Endothelial cell of hepatic sinusoid (primary cell): ENCODE measurements at regions not wholly inside any gene's neighbourhood (a gene's known extent, or its start where the extent isn't known, plus 50 kb on each side); places are given as distances from the start of the nearest gene placed in this dataset.
"Not testable (repeated sequence)": the region's sequence is repeated elsewhere in the genome, so short reads cannot be mapped to it uniquely, and the experiment has no call there.

ENCODE experiments used
- in situ Hi-C: cut with HindIII; loops from 2 replicates; pipeline ENCODE4 v1.10.0; 2017; ENCODE audit warnings: low sequenced_read_pairs

DNA sequence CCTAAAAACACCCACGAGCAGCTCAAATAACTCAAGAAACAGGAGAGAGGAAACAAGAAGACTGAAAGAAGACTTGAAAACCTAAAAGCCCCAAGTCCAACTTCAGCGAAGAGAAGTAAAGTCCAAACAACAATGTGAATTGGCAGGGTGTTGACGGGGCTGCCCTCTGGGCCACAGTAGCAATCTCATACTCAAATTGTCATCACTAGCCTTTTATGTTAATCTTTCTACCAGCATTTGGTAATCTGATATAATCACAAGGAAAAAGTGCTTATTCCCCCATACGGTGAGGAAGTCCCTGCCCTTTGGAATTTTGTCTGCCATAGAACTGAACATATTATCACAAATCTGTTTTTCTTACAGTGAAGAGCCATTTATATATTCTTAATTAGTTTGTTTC is 51.5 kb upstream of the IFNE start:
- in situ Hi-C loops = no loop called here

DNA sequence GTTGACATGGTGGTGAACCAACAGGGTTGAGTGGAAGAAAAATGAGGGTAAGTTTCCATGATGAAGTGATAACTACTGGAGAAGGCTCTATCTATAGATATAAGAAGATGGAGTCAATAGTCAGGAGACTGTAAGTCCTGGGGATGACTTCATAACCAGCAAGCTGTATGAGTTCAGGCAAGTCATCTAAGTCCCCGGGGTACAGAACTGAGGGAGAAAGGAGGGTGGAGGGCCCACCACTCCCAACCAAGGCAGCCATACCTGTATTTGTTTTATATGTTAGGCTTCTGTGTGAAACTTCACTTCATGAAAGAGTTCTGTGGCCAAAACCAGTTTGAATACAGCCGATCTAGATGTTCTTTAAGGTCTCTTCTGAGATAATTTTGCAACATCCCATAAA is 53.3 kb upstream of the IFNE start:
- in situ Hi-C loops = no loop called here

DNA sequence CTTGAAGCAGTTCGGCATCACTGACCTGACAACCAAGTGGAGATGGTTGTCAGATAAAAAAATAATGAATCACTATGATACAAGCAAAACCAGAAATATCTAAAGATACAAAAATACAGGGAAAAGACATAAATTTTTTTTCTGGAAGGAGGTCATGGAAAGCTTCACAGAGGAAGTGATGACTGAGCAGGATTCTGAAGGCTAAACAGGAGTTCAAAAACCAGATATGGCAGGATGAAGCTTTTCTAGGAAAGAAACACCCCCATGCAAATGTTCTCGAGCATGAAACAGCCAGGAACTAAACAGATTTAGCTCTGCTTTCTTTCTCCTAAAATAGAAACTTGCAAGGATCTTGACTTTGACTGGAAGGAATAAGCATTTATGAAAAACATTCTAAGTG is 60.7 kb upstream of the IFNE start:
- in situ Hi-C loops = no loop called here

DNA sequence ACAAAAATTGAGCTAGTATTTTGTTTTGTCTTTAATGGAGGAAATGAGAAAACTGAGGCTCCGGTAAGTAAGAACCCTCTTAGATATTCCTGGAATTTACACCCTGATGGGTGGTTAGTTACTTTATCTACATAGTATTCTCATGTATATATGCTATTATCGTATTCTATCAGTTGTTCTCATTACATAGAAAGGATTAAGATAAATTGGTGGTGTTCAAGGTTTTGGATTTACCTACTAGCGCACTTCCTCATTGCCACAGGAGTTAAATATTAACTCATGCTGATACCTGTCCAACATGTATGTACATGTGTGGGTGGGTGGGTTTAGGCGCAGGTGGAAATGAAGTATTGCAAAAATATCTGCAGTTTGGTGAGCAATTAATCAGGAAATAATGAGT is 61.1 kb upstream of the IFNE start:
- in situ Hi-C loops = no loop called here

DNA sequence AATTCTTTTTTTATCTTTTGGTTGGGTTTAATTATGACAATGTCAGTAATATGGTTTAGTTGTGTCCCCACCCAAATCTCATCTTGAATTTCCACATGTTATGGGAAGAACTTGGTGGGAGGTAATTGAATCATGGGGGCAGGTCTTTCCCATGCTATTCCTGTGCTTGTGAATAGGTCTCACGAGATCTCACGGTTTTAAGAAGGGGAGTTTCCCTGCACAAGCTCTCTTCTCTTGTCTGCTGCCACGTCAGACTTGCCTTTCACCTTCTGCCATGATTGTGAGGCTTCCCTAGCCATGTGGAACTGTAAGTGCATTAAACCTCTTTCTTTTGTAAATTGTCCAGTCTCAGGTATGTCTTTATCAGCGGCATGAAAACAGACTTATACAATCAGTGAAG is 61.7 kb upstream of the IFNE start:
- in situ Hi-C loops = not testable (repeated sequence)

DNA sequence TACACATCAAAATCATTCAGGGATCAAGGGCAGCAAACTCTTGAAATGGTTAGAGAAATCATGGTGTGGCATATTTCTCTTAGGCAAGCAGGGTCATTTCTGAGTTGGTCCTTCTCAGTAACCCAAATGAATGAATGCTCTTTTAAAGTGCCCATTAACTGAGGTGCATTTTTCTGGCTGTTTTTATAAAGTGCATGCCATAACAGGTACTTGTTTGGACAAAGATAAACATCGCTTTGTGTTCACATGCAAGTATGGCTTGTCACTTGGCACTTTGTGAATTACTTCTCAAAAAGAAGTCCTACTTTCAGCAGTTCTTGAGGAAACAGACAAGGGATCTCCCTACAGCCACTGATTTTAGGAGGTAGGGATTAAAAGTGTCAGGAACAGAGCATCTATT is 64.8 kb upstream of the IFNE start:
- in situ Hi-C loops = no loop called here

DNA sequence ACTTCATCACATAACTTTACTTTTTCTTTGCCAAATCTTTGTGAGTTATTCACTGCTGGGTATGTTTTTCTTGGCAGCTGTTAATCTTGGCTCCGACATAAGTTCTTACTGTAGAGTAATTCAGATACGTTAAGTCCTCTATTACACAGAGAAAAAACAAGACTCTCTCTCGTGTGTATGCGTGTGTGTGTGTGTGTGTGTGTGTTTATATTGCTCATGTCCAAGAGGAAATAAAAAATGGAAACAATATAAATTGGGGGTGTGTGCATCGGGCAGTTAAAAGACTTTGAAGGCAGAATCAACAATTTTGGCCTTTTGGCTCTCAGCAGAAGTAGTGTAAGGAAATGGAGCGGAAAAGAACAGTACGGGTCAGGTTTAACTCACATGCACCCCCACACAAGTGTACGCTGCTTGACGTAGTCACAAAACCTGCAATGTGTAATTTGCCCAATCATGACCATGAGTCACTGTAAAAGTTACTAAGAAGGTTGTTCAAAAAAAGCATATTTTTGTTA is 67.2 kb upstream of the IFNE start:
- in situ Hi-C loops = no loop called here

DNA sequence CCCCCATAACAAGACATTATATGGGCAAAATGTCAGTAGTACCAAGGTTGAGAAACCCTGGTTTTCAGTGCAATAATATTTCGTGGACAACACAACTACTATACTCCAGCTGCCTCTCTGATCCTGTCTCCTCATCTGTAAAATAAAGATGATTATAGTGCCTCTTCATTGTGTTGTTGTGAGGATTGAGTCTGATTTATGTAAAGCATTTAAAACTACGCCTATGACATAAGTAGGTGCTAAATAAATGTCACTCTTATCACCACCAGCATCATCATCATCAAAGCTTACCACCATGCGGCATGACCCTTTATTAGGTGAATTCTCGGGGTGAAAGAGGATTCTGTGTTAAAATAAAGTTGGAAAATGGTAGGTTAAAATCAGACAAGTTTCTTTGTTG is 67.8 kb upstream of the IFNE start:
- in situ Hi-C loops = no loop called here

DNA sequence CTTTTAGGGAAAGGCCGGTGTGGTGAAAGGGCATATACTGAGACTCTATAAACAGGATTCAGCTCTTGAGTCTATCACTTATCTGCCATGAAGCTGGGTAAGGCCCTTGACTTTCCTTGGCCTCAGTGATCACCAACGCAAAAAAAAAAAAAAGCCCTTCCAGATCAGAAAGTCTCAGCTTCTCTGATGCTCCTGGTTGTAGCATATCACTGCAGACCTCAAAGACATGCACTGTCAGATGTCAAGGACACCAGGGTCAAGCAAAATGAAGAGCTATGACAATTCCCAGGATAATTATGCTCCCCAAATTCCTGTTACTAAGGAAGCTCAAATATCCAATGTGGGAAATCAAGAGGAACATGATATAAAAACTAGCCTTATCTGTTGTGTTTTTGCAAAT is 68.3 kb upstream of the IFNE start:
- in situ Hi-C loops = no loop called here

DNA sequence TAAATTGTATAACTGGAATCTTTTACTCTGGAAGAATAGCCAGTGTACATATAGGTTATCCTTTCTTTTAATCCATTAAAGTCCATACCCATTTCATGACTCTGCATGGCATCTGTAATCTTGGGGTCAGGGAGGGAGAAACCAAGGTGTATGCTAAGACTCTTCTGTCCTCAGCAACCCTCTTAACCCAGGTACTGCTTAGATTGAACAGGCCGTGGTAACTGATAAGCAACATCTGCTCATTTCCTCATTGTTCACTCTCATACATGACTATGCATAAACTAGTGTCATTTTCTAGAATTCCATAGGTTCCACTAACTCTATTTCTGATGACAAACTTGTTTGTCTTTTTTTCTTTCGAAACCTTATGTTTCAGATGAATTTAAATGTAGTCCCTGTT is 69.3 kb upstream of the IFNE start:
- in situ Hi-C loops = no loop called here

DNA sequence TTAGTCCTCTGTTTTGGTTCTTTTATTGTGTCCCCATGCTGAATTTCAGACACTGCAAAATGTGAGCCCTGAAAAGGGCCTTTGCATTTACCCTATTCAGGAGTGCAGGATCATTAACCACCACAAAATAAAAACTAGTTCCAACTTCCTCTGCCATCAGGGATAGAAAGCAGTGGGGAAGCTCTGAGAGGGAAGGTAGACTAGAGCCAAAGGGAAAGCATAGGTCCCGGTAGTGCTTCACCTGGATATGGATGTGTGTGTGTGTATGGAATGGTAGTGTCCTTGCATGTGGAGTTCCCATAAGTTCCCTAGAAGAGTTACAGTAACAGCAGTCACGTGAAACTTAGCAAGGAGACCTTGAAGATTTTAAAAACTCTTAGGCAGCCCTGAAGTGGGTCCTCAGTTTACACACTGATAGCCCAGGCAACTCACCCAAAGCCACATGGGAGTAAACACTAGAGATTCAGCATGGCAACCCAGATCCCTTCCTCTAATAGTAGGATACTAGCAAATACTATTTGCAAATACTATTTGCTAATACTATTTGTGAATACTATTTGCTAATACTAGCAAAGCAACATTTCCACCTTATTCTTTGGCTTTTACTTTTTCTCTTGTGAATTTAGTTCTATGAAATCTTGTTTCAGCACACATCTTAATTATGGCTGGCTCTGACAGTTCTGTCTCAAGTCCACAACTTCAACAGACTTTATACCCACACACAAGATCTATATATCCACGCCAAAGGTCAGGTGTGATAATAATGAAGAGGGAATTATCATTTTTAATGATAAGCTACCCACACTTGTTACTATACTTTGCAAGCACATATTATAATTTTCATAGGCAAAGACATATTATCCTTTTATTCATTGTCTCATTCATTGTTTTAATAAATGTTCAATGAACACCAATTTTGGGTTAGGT is 70.4 kb upstream of the IFNE start:
- in situ Hi-C loops = no loop called here

DNA sequence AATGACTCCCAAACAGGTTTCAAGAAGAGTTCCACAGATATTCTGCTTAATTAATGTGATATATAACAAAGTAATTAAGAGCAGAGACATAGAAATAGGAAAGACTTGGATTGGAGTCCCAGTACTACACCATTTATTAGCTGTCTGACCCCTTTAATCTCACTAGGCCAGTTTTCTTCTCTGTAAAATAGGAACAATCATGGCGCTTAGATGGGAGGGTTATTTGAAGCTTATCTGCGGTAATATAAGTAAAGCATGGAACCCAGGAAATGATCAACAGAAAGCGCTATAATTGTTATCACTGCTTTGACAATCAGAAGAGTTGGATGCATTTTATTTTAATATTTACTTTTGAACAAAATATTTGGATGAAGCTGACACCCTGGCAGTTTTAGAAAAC is 71.3 kb upstream of the IFNE start:
- in situ Hi-C loops = no loop called here

DNA sequence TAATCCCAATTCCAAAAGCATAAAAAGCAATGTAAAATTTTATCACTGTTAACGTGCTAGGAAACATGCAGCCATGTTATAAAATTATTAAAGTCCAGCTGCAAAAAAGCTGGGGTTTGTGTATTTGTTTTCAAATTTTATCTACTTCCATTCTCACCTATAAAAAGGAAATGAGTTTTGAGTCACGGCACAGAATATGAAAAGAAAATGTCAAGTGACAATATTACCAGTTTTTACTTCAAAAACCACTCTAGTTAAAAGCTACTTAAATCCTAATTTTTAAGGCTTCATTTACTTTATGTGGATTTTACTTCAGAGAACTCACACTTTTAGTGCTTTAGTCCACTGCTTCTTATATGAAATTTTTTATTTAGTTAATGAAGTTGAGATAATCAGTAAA is 72.7 kb upstream of the IFNE start:
- in situ Hi-C loops = no loop called here

DNA sequence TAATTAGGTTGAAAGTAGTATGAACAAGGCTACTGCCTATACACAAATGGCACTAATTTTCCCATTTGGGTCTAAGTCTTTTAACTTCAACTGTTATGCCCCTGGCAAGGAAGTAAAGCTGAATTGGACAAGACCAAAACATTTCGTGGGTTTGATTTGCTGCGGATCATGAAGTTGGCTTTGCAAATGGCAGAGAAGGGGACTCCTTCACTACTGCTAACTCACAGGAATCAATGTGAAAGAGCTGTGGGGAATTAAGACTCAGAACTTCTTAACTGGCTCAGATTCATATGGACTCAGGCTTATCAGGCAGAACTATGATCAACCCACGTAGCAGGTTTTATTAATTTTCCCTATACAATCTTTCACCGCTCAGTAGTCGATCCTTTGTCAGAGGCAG is 73.8 kb upstream of the IFNE start:
- in situ Hi-C loops = no loop called here

DNA sequence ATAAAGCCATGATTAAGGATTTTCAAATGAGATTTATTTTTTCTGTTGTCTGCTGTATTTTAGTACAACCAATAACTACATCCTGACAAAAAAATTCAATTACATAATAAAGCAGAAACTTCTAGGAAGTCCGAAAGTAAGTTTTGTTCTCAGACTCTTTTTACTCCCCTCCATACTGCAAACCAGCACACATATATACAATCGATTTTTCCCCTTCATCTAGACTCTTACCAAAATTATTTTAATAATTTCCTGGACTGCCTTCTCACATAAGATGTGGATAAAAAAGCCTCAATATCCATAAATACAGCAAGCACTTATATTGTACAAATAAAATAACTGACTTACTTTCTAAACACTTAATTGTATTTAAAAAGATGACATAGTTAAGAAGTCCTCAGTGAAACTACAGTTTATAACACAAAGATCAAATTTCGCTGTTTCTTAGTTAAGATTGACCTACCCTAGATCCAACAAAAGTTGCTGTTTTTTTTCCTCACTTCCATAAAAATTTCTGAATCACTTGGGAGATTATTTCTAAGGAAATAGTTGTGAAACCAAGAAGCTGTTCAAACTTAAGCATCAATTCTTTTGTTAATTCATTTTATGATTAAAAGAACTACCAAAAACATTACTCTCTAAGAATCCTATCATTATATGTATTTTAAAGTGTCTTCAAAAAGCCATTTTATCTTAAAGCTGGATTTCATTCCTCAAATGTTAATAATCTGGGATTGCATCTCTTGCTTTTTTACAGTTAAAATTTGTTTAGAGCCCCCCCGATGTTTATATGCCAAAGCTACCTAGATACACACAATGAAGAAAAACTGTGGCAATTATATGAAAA is 74.7 kb upstream of the IFNE start:
- in situ Hi-C loops = no loop called here

DNA sequence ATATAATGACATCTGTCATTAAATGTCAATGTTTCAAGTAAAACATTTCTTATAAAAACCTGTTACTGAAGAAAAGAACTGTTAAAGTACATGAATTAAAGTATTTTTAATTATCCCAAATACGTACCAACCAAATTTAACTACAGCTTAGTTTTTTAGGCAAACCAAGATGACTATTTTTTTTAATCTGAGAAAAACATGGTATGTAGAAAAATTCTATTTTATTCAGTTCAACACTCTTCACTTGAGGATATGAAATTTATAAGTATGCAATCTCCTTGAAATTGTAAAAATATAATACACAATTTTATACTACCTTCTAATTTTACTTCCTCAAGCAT is 75.3 kb upstream of the IFNE start:
- in situ Hi-C loops = no loop called here

DNA sequence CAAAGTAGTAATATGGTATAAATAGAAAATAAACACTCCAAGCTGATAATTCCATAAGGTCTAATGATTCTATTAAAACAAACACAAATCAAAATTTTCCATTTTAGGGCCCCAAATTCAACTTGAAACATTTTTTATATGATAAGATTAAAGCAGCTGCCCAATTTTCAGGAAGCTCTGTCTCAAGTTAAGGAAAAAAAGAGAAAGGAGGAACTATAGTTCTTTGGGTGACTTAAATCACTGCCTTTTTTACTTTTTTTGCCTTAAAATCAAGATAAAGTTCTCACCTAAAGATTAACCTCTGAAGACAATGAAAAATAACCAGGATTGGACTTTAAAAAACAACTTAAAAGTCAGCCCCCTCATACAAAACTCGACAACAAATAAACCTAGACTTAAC is 76.0 kb upstream of the IFNE start:
- in situ Hi-C loops = no loop called here

DNA sequence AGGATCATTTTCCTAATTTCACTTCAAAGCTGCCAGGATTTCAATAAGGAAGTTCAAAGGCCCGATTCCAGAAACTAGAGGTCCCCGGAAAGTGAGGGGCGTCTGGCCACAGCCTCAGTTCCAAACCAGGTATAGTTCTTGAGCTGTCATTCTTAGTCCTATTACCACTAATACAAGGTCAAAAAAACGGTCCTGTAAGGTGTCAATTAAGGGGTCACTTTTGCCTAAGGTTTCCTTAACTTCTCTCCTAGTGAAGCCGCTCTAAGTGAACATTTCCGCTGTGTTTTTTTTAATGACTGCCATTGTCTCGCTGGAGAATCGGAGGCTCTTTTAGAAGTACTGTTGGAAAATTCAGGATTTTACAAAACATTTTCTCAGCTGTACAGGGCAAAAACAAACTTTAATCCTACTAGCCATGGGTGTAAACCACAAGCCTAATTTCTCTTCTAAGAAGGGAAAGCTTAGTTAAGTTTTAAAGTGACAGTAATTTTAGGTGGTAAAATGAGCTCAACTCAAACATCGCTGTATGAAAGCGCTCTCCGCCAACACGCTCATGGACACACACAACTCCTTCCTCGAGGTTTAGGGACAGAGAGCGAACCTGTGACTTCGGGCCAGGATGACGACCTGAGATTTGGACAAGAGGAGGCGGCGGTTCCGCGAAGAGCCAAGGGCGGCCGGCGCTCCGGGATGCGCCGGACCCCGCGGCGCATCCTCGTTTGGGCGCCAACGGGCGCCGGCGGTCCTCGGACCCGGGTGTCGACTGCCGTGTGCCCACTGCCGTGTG is 76.7 kb upstream of the IFNE start:
- in situ Hi-C loops = no loop called here

DNA sequence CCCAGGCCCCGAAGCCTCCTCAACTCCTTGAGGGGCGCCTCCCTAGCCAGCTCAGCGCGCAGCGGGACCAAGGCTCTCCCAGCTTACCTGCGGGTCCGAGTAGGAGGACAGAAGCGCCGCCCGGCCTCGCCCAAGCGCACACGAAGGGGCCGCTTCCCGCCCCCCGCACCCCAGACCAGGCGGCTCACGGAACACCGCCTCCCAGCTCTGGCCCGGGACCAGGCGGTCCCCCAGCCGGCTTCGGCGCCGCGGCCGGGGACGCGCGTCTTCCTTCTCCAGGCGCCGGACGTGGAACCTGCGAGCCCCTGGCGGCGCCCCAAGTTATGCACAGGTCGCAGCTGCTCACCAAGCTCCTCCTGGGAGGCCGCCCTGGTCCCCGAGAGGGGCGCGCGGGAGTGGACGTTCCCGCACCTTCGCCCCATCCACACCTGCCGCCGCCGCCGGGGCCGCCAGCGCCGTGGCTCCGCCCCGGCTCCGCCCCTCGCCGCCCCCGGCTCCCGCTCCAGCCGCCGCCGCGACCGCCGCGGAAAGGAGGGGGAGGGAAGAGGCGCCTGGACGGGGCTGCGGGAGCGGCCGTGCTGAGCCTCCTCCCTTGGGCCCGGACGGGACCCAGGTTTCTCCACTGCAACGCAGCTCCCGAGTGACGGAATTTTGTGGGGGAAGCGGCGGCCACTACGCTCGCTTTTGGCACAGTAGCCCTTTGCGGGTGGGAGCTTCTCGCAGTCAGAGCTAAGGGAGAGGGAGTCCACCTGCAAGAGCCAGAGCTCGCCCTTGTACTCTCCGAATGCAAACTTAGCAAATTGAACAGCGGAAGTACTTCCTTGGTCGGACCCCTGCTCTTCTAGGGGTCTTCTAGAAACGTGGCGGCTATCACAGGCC is 77.5 kb upstream of the IFNE start:
- in situ Hi-C loops = no loop called here

DNA sequence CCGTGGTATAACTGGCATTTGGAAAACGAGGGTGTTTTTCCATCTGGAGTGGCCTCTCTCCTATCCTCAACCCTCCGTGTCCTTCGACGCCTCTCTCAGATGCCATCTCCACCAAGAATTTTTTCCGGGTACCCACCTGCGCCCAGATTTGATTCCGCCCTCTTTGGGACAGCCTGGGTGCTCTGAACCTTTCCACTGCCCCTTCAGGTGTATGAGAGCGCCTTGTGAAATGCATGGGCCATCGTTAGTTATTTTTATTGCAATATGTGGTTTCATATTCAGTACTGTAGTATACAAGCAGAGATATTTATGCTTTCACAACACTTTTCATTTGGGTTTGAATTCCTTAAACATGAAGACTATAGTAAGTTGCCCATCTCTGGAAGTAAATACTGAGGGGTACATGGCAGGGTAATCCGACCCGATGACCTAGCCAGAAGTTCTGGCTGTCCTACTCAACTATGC is 78.2 kb upstream of the IFNE start:
- in situ Hi-C loops = no loop called here
